ENCODE measurements at regions not wholly inside any gene's neighbourhood (a gene's known extent, or its start where the extent isn't known, plus 50 kb on each side); places are given as distances from the start of the nearest gene placed in this dataset.
A peak's percentile ranks its signal among the peaks of the same experiment; 100 is the strongest.
"Not testable (repeated sequence)": the region's sequence is repeated elsewhere in the genome, so short reads cannot be mapped to it uniquely, and the experiment has no call there.

GRCh38 chr5:40356248-40356647, 323.5 kb upstream of the PTGER4 start:
- DNase-seq (ENCODE audit: low read depth in 4 of 4, low spot score in 3 of 4): no peak

- no peak for DNase-seq (ENCODE audit: low read depth in 4 of 4, low spot score in 3 of 4)
Measured at GRCh38 chr5:40355846-40356245, 323.9 kb upstream of the PTGER4 start.

GRCh38 chr5:40355181-40355580, 324.5 kb upstream of the PTGER4 start:
- DNase-seq (ENCODE audit: low read depth in 4 of 4, low spot score in 3 of 4): no peak

- no peak for DNase-seq (ENCODE audit: low read depth in 4 of 4, low spot score in 3 of 4)
Measured at GRCh38 chr5:40354171-40354570, 325.5 kb upstream of the PTGER4 start.

GRCh38 chr5:40353442-40353841, 326.3 kb upstream of the PTGER4 start:
- no peak for DNase-seq (ENCODE audit: low read depth in 4 of 4, low spot score in 3 of 4)

GRCh38 chr5:40347981-40348725, 331.6 kb upstream of the PTGER4 start:
- DNase-seq (ENCODE audit: low read depth in 4 of 4, low spot score in 3 of 4): no peak

GRCh38 chr5:40346901-40347300, 332.8 kb upstream of the PTGER4 start:
- no peak for DNase-seq (ENCODE audit: low read depth in 4 of 4, low spot score in 3 of 4)

- not testable (repeated sequence) for DNase-seq (ENCODE audit: low read depth in 4 of 4, low spot score in 3 of 4)
Measured at GRCh38 chr5:40338434-40338833, 341.3 kb upstream of the PTGER4 start.

- DNase-seq (ENCODE audit: low read depth in 4 of 4, low spot score in 3 of 4): no peak
Measured at GRCh38 chr5:40334242-40334635, 345.5 kb upstream of the PTGER4 start.

- no peak for DNase-seq (ENCODE audit: low read depth in 4 of 4, low spot score in 3 of 4)
Measured at GRCh38 chr5:40333459-40334241, 346.1 kb upstream of the PTGER4 start.

- DNase-seq (ENCODE audit: low read depth in 4 of 4, low spot score in 3 of 4): no peak
Measured at GRCh38 chr5:40332970-40333369, 346.7 kb upstream of the PTGER4 start.

- no peak for DNase-seq (ENCODE audit: low read depth in 4 of 4, low spot score in 3 of 4)
Measured at GRCh38 chr5:40331616-40332015, 348.1 kb upstream of the PTGER4 start.

GRCh38 chr5:40321514-40321913, 358.2 kb upstream of the PTGER4 start:
- DNase-seq (ENCODE audit: low read depth in 4 of 4, low spot score in 3 of 4): no peak

- DNase-seq (ENCODE audit: low read depth in 4 of 4, low spot score in 3 of 4): peak in 1 of 4 donors; percentile 1
Measured at GRCh38 chr5:40318395-40318794, 361.3 kb upstream of the PTGER4 start.

- no peak for DNase-seq (ENCODE audit: low read depth in 4 of 4, low spot score in 3 of 4)
Measured at GRCh38 chr5:40317023-40317422, 362.7 kb upstream of the PTGER4 start.

- DNase-seq (ENCODE audit: low read depth in 4 of 4, low spot score in 3 of 4): no peak
Measured at GRCh38 chr5:40315126-40315525, 364.6 kb upstream of the PTGER4 start.

GRCh38 chr5:40314275-40314674, 365.4 kb upstream of the PTGER4 start:
- no peak for DNase-seq (ENCODE audit: low read depth in 4 of 4, low spot score in 3 of 4)

- no peak for DNase-seq (ENCODE audit: low read depth in 4 of 4, low spot score in 3 of 4)
Measured at GRCh38 chr5:40312205-40312604, 367.5 kb upstream of the PTGER4 start.

- DNase-seq (ENCODE audit: low read depth in 4 of 4, low spot score in 3 of 4): no peak
Measured at GRCh38 chr5:40309851-40310250, 369.9 kb upstream of the PTGER4 start.

- DNase-seq (ENCODE audit: low read depth in 4 of 4, low spot score in 3 of 4): no peak
Measured at GRCh38 chr5:40308867-40309266, 370.8 kb upstream of the PTGER4 start.

- DNase-seq (ENCODE audit: low read depth in 4 of 4, low spot score in 3 of 4): no peak
Measured at GRCh38 chr5:40307920-40308319, 371.8 kb upstream of the PTGER4 start.

- no peak for DNase-seq (ENCODE audit: low read depth in 4 of 4, low spot score in 3 of 4)
Measured at GRCh38 chr5:40306869-40307487, 372.7 kb upstream of the PTGER4 start.
